GM18526 (cell line): ENCODE measurements at regions not wholly inside any gene's neighbourhood (a gene's known extent, or its start where the extent isn't known, plus 50 kb on each side); places are given as distances from the start of the nearest gene placed in this dataset.

Experiments
- POLR2A ChIP-seq: IDR thresholded peaks from 3 replicates; pipeline ENCODE4 v1.6.1; 2011; ENCODE audit not compliant: insufficient read length; ENCODE audit errors: extremely low read depth

DNA sequence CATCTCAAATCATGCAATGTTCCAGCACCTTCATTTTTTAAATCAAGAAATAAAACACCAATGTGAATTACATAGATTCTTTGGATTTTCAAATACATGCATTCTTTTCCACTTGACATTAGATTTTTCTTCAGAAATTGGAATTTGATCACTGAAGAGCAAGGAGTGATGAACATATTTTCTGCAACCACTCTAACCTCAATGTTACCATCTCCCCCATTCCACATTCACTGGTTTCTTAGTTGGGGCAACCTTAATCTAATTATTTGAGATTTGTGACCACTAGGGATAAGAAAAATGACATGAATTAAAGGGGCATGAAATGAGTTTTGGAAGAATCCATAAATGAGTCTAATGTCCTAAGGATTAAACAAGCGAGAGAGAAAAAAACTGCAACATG is 168.7 kb upstream of the NR5A2 start:
- TF ChIP-seq POLR2A = no peak

DNA sequence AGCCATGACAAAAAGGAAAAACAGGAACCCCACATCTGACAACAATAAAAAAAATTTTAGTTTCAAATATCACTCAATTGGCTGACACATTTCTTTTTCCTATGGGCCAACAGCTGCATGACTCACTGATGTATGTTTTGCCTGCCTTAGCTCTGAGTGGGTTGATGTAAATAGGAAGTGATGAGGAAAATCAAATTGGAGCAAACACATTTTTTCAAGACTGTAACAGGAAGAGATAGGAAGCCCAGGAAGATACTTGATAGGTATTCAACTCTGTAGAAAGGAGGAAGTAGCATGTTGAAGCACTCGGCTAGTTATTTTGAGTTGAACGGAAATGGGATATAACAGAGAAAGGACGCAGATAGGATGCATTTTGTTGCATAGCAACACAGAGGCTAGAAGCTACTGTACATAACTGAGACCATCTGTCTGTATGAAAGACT is 168.0 kb upstream of the NR5A2 start:
- TF ChIP-seq POLR2A = no peak

DNA sequence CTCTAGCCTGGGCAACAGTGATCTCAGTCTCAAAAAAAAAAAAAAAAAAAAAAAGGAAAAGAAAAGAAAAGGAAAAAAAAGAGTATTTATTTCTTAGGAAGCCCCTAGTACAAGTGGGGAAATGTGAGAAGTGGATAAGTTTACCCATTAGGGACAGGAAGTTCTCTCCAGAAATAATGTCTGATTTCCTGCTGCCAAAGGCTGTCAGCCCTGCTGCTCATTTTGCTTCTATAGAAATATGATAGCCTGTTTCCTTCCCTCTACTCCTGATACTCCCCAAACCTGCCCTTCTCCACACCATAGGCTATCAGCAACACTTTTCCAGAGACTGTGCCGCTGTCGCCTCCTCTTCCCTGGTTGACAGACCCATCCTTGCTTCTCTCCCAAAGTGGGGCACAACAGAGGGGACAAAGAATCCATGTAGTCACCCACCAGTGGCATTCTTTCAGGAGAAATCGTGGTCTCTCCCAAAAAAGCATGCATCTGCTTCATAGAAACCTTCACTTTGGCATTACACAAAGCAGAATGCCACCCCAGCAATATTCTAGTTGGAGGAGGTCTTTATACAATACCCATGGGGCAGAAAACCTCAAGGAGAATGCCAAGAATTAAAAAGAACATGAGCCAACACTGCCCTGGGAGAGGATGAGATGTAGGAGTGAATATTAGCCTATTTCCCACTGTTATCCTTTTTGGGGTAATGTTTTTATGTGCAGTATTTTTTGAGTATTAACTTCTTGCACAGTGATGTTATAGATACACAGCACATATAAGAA is 166.3 kb upstream of the NR5A2 start:
- TF ChIP-seq POLR2A = no peak

DNA sequence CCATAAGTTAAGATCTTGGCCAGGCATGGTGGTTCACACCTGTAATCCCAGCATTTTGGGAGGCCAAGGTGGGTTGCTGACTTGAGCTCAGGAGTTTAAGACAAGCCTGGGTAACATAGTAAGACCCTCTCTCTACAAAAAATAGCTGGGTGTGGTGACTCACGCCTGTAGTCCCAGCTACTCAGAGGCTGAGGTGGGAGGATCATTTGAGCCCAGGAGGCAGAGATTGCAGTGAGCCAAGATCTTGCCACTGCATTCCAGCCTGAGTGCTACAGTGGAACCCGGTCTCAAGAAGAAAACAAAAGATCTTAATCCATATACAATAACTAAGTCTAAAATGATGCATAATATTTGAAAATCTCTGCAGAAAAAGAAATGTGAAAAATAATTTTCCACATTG is 165.5 kb upstream of the NR5A2 start:
- TF ChIP-seq POLR2A = no peak

DNA sequence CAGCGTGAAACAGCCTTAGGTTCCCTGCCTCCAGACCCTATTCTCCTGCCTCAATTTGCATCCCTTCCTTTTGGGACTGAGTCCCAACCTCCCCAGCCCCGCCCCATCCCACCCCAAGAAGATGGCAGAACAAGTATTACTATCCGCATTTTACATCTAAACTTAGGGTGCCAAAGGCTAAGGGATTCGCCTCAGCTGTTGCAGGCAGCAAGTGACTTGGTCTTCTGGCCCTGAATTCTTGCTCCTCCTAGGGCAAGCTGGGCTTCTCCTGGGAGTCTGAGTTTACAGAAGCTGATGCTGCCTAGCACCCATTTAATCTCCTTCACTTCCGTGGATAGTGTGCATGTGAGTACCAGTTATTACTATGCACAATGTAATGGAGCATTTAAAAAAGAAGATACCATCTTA is 161.3 kb upstream of the NR5A2 start:
- no peak for TF ChIP-seq POLR2A

DNA sequence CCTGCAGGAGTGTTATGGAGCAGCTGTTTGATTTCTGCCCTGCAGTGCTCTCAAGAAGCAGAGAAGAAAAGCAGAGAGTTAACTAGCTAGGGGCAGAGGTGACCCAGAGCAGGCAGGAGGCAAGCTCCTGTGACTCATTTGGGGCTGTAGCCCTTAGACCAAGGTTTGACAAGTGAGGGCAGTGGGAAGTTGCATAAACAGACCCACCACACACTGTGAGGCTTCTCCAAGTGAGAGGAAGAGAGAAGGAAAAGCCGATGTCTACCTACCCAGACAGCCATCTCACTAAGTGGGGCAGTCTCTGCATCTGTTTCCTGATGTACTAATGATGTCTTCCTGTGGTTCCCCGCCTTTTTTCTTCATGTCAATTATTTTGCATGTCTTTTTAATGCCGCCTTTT is 159.9 kb upstream of the NR5A2 start:
- TF ChIP-seq POLR2A = no peak

DNA sequence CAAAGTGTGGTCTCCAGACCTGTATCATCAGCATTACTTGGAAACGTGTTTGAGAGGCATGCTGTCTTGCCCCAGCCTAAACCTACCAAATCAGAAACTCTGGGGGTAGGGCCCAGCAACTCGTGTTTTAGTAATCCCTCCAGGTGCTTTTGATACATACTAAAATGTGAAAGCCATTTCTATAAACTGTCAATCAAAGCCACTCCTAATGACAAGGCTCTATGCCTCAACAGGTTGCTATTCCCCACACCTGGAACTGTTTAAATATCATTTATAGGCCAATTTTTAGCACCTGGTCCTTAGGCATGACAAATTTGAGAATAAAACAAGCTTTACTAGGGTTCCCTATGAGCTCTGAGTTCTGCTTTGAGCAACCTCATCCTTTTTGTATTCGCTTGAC is 158.7 kb upstream of the NR5A2 start:
- TF ChIP-seq POLR2A = no peak

DNA sequence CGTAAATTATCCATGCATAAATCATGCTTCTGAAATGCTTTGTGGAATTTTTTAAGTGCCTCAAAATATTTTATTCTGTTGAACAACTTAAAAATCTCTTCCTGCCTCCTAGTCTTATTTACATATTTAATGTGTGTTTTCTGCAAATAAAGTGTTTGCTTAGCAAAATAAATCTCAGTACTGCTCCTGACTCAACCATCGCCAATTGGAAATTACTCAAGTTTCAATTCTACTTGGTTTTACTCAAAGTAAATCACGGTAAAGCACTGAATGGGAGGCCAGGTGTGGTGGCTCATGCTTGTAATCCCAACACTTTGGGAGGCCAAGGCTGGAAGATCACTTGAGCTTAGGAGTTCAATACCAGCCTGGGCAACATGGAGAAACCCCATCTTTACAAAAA is 152.2 kb upstream of the NR5A2 start:
- TF ChIP-seq POLR2A = no peak

DNA sequence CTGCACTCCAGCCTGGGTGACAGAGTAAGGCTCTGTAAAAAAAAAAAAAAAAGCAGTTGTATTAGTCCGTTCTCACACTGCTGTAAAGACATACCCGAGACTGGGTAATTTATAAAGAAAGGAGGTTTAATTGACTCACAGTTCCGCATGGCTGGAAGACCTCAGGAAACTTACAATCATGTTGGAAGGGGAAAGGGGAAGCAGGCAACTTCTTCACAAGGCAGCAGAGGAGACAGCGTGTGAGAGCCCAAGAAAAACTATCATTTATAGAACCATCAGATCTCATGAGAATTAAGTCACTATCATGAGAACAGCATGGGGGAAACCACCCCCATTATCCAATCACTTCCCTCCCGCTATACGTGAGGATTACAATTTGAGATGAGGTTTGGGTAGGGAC is 151.7 kb upstream of the NR5A2 start:
- no peak for TF ChIP-seq POLR2A

DNA sequence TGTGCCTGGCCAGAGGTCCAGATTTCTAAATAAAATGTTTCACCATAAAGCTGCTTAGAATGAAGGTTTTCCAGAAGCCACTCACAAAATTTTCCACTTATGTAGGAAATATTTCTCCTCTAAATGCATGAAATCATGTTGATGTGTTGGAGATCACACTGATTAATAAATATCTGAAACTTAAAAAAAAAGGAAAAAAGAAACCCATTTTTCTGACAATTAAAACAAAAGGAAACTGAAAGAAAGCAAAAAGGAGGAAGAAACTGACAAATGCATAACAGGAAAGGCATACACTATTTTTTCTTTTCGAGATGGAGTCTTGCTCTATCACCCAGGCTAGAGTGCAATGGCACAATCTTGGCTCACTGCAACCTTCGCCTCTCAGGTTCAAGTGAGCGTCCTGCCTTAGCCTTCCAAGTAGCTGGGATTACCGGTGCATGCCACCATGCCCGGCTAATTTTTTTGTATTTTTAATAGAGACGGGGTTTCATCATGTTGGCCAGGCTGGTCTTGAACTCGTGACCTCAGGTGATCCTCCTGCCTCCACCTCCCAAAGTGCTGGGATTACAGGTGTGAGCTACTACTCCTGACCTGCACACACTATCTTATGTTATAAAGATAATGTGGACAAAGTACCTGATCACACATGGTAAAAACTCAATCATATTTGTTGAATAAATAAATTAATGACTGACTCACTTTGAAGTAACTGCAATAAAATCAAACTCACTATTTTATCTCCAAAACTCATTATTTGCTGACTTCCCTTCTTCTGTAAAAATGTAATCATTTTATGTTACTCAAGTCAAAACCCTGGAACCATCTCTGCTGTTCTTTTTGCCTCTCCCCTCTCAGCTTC is 149.8 kb upstream of the NR5A2 start:
- no peak for TF ChIP-seq POLR2A

DNA sequence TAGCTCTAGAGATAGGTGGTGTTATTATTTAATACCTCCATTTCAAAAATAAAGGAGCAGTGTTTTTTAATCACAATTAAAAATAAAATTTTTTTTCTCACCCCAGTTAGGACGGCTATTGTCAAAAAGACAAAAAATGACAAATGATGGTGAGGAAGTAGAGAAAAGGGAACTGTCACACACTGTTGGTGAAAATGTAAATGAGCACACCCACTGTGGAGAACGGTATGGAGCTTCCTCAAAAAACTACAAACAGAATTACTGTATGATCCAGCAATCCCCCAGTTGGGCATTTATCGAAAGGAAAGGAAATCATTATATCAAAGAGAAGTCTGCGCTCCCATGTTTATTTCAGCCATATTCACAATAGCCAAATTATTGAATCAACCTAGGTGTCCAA is 148.7 kb upstream of the NR5A2 start:
- no peak for TF ChIP-seq POLR2A

DNA sequence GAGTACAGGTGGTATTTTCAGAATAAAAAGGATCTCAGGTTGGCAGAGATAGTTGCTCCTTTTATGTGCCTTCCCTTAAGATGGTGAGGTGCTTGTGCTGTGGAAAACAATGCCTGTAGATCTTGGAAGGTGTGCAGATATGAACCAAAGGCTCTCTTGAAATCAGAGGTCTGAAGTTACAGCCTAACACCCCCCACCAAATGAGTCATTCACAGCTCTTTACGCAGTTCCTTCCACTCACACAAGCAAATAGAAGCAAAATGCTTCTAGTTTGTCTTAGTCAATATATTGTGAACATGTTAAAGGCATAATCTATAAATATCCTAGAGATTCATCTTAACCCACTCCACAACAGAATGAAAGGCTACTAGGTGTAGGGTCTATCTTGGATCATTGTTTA is 128.9 kb upstream of the NR5A2 start:
- no peak for TF ChIP-seq POLR2A

DNA sequence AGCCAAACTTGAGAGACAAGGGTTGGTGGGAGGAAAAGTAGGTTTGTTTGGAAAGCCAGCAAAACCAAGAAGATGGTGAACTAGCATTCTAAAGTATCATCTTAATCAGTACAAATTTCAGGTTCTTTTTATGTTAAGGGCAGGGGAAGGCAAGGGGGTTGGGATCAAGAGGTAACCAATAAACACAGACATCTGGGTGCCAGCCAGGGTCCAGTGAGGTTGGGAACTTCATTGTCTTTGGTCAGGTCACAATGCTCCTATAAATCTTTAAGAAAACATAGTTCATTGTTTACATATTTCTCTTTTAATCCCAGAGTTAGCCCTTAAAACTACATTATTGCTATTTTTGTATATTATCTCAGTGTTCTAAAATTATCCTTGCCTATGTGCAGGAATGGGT is 126.2 kb upstream of the NR5A2 start:
- no peak for TF ChIP-seq POLR2A

DNA sequence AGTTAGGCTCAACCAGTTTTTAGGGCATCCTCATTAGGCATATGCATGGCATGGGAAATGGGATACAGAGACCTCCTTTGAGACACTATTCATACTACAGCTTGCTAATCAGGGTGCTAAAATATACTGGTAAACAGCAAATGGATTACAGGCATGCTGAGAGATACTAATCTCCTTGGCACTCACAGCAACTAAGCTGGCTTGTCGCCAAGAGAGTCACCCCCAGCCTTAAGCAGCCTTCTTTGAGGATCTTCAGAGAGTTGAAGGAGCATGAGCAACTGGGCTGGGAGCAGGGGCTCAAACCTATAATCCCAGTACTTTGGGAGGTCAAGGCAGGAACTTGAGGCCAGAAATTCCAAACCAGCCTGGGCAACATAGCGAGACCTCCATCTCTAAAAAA is 120.1 kb upstream of the NR5A2 start:
- no peak for TF ChIP-seq POLR2A

DNA sequence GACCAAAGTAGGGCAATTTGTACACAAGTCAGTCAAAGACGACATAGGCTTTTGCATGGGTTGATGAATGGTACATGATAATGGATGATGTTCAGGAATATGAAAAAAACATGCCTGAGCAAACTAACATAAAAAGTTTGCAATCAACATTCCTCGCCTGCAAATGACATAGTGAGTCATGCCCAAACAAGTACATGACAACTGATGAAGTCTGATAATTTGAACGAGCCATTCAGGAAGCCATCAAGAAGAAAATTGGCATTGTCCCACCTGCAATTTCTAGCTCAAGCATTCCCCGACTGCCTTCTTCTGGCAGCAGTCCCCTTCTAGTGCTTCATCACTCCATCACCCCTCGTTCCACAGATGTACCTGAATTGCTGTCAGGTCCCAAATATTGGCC is 118.4 kb upstream of the NR5A2 start:
- no peak for TF ChIP-seq POLR2A

DNA sequence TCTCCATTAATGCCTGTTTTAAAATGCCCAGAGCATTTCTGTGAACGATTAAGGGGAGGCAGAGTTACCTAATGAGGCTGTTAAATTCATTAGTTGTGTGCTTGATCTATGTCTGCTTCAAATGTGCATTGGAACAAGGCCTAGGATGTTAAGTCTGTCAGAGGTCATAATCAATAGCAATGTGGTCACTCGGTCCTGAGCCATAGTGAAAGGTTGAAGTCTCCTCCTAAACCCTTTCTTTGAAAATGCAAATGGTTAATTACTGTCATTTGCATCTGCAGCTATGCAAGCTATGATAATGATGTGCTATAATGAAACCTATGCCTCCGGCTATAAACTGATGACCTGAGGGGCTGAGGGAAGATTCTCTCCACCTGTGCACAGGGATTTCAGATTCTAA is 114.2 kb upstream of the NR5A2 start:
- TF ChIP-seq POLR2A = no peak
